ENCODE measurements at regions not wholly inside any gene's neighbourhood (a gene's known extent, or its start where the extent isn't known, plus 50 kb on each side); places are given as distances from the start of the nearest gene placed in this dataset.

- DNase-seq, result no peak
Observed at GRCh38 chr3:65230261-65231139, 542.7 kb upstream of the ADAMTS9 start.

- DNase-seq, result no peak
Observed at GRCh38 chr3:65226287-65226686, 538.5 kb upstream of the ADAMTS9 start.

GRCh38 chr3:65210026-65210814, 522.4 kb upstream of the ADAMTS9 start:
- no peak for DNase-seq

- no peak for DNase-seq
Observed at GRCh38 chr3:65202395-65202794, 514.6 kb upstream of the ADAMTS9 start.

GRCh38 chr3:65201926-65202325, 514.1 kb upstream of the ADAMTS9 start:
- DNase-seq, result no peak

GRCh38 chr3:65200310-65200970, 512.6 kb upstream of the ADAMTS9 start:
- DNase-seq, result no peak

GRCh38 chr3:65196663-65197062, 508.9 kb upstream of the ADAMTS9 start:
- DNase-seq, result no peak

- no peak for DNase-seq
Observed at GRCh38 chr3:65195211-65196006, 507.6 kb upstream of the ADAMTS9 start.

- DNase-seq, result no peak
Observed at GRCh38 chr3:65194744-65195143, 506.9 kb upstream of the ADAMTS9 start.

- no peak for DNase-seq
Observed at GRCh38 chr3:65194047-65194714, 506.4 kb upstream of the ADAMTS9 start.

GRCh38 chr3:65193531-65193930, 505.7 kb upstream of the ADAMTS9 start:
- no peak for DNase-seq

- no peak for DNase-seq
Observed at GRCh38 chr3:65190111-65190510, 502.3 kb upstream of the ADAMTS9 start.

GRCh38 chr3:65186268-65186667, 498.5 kb upstream of the ADAMTS9 start:
- DNase-seq, result no peak

GRCh38 chr3:65182682-65183081, 494.9 kb upstream of the ADAMTS9 start:
- DNase-seq, result no peak

GRCh38 chr3:65182085-65182484, 494.3 kb upstream of the ADAMTS9 start:
- no peak for DNase-seq

- no peak for DNase-seq
Observed at GRCh38 chr3:65181391-65181871, 493.6 kb upstream of the ADAMTS9 start.

- peak; percentile 1 for DNase-seq
Observed at GRCh38 chr3:65178703-65179102, 490.9 kb upstream of the ADAMTS9 start.

- no peak for DNase-seq
Observed at GRCh38 chr3:65177960-65178376, 490.2 kb upstream of the ADAMTS9 start.

- peak; percentile 0 for DNase-seq
Observed at GRCh38 chr3:65174713-65175112, 486.9 kb upstream of the ADAMTS9 start.

GRCh38 chr3:65173841-65174240, 486.0 kb upstream of the ADAMTS9 start:
- DNase-seq, result no peak

GRCh38 chr3:65172209-65172608, 484.4 kb upstream of the ADAMTS9 start:
- DNase-seq, result no peak

Measured in MV-4-11 (cell line).